Coronary artery (tissue), 2 donors: ENCODE measurements at regions not wholly inside any gene's neighbourhood (a gene's known extent, or its start where the extent isn't known, plus 50 kb on each side); places are given as distances from the start of the nearest gene placed in this dataset.

Experiments used
- DNase-seq: peaks from one replicate; pipeline ENCODE4 v3.0.0-alpha.2; 2017; ENCODE audit warnings: low spot score
- H3K27ac ChIP-seq, 2 donors: fragments of 200-600 bp; sonication (generic); one replicate each; pipeline ENCODE4 v1.5.1; 2016 to 2019
- H3K4me3 ChIP-seq: fragments of 200-600 bp; sonication (generic); 2 replicates; pipeline ENCODE4 v1.5.1; 2016; ENCODE audit warnings: mild to moderate bottlenecking, moderate library complexity
- TF ChIP-seq, protein P1 (sequence below): fragments of 200-600 bp; sonication (generic); IDR thresholded peaks from one replicate; pipeline ENCODE4 v1.5.1; 2019; ENCODE audit warnings: antibody characterized with exemption

DNA sequence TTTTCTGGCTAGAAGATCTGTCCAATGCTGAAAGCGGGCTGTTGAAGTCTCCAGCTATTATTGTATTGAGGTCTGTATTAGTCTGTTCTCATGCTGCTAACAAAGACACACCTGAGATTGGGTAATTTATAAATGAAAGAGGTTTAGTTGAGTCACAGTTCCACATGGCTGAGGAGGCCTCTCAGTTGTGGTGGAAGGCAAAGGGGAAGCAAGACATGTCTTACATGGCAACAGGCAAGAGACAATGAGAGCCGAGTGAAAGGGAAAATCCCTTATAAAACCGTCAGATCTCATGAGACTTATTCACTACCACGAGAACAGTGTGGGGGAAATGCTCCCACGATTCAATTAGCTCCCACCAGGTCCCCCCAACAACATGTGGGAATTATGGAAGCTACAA, 980.4 kb downstream of the SLITRK5 start:
- DNase-seq = no peak
- TF ChIP-seq, protein P1, sequence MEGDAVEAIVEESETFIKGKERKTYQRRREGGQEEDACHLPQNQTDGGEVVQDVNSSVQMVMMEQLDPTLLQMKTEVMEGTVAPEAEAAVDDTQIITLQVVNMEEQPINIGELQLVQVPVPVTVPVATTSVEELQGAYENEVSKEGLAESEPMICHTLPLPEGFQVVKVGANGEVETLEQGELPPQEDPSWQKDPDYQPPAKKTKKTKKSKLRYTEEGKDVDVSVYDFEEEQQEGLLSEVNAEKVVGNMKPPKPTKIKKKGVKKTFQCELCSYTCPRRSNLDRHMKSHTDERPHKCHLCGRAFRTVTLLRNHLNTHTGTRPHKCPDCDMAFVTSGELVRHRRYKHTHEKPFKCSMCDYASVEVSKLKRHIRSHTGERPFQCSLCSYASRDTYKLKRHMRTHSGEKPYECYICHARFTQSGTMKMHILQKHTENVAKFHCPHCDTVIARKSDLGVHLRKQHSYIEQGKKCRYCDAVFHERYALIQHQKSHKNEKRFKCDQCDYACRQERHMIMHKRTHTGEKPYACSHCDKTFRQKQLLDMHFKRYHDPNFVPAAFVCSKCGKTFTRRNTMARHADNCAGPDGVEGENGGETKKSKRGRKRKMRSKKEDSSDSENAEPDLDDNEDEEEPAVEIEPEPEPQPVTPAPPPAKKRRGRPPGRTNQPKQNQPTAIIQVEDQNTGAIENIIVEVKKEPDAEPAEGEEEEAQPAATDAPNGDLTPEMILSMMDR = no peak
- no peak overlapping the region for H3K4me3 ChIP-seq
- no peak overlapping the region for H3K27ac ChIP-seq

DNA sequence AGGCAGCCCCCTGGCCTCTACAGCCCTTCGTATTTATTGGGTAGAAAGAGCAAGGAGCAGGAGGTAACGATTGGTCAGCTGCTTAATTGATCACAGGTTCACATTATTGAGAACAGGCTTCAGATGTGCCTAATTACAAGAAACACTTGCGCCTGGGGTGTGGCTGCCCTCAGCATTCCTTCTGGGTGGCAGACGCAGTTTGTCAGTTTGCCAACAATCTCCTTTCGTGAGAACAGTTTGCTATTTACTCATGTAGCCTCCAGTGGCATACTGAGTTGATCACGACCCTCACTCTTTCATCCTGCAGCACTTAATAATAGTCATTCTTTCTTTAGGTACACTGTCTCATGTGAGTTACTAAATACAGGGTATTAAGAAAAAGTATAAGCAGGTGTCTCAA, 985.6 kb downstream of the SLITRK5 start:
- Histone ChIP-seq H3K27ac (no peak overlapping the region), H3K4me3 (no peak overlapping the region)
- TF ChIP-seq, protein P1 = no peak
- DNase-seq = no peak

DNA sequence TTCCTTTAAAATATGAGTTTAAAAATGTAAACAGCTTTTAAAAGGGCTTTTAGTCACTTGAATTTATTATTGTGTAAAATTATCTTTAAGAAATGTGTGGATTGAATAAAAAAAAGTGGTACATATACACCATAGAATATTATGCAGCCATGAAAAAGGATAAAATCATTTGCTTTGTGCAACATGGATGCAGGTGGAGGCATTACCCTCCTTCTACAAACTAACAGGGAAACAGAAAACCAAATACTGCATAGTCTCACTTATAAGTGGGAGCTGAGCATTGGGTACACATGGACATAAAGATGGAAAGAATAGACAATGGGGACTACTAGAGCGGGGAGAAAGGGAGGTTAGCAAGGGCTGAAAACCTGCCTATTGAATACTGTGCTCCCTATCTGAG, 999.3 kb downstream of the SLITRK5 start:
- TF ChIP-seq, protein P1 = no peak
- H3K27ac ChIP-seq = no peak overlapping the region
- DNase-seq = no peak

GRCh38 chr13:88674841-88675240, 1003.7 kb downstream of the SLITRK5 start:
- no peak overlapping the region for H3K27ac ChIP-seq
- TF ChIP-seq, protein P1 = no peak
- no peak for DNase-seq
- no peak overlapping the region for H3K4me3 ChIP-seq

More for the DNA sequence above, 999.3 kb downstream of the SLITRK5 start:
- no peak overlapping the region for H3K4me3 ChIP-seq

- no peak overlapping the region for H3K4me3 ChIP-seq
- DNase-seq = no peak
- H3K27ac ChIP-seq = no peak overlapping the region
- TF ChIP-seq, protein P1 = no peak
Measured at GRCh38 chr13:88675347-88675996, 1004.3 kb downstream of the SLITRK5 start.

DNA sequence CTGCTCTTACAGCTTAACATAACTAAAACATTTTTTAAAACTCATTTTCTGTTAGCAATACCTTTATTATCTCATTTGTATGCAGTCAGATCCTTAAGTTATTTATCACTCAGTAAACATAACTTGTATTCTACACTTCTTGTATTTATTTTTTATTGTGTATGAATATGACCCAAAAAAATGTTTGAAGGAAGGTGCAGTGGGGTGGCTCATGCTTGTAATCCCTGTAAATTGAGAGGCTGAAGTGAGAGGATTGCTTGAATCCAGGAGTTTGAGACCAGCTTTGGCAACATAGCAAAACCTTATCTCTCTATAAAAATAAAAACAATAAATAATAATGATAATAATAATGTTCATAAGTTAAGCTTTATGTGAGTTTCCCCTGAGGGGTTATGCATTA, 1004.8 kb downstream of the SLITRK5 start:
- TF ChIP-seq, protein P1 = no peak
- H3K27ac ChIP-seq = no peak overlapping the region
- no peak for DNase-seq
- H3K4me3 ChIP-seq = no peak overlapping the region

GRCh38 chr13:88685459-88685858, 1014.3 kb downstream of the SLITRK5 start:
- TF ChIP-seq, protein P1 = no peak
- Histone ChIP-seq H3K4me3 (no peak overlapping the region), H3K27ac (no peak overlapping the region)
- DNase-seq = no peak
